Kidney epithelial cell (primary cell): ENCODE measurements at regions not wholly inside any gene's neighbourhood (a gene's known extent, or its start where the extent isn't known, plus 50 kb on each side); places are given as distances from the start of the nearest gene placed in this dataset.
"Not testable (repeated sequence)": the region's sequence is repeated elsewhere in the genome, so short reads cannot be mapped to it uniquely, and the experiment has no call there.

Experiments used
- DNase-seq: peaks from one replicate; pipeline ENCODE4 v3.0.0-alpha.2; 2010; ENCODE audit warnings: low read depth
- H3K27me3 ChIP-seq: 2 replicates; pipeline ENCODE4 v1.6.0; 2011; ENCODE audit warnings: low read length; ENCODE audit not compliant: control insufficient read depth, insufficient read depth
- H3K36me3 ChIP-seq: 2 replicates; pipeline ENCODE4 v1.5.1; 2011; ENCODE audit warnings: low read length; ENCODE audit not compliant: control insufficient read depth, insufficient read depth
- H3K4me3 ChIP-seq: 2 replicates; pipeline ENCODE4 v1.5.1; 2011; ENCODE audit warnings: low read depth, mild to moderate bottlenecking, control low read depth, low read length
- CTCF ChIP-seq: IDR thresholded peaks from 2 replicates; pipeline ENCODE4 v1.5.1; 2011; ENCODE audit warnings: mild to moderate bottlenecking, moderate library complexity, low read length, control low read depth, inconsistent platforms; ENCODE audit not compliant: insufficient read depth, poor library complexity, severe bottlenecking

- no peak overlapping the region for H3K4me3 ChIP-seq
- no peaks in the 10 kb centered on the region for H3K36me3 ChIP-seq
- no peaks in the 10 kb centered on the region for H3K27me3 ChIP-seq
- TF ChIP-seq CTCF, result peak; percentile 58
- DNase-seq, result no peak
Measured at GRCh38 chrX:140141444-140142029, 176.2 kb upstream of the CXorf66 start.

- not testable (repeated sequence) for H3K4me3 ChIP-seq, H3K27me3 ChIP-seq, DNase-seq, H3K36me3 ChIP-seq
Measured at GRCh38 chrX:140138492-140138891, 173.2 kb upstream of the CXorf66 start.

GRCh38 chrX:140138065-140138464 is 172.7 kb upstream of the CXorf66 start:
- not testable (repeated sequence) for H3K36me3 ChIP-seq, H3K27me3 ChIP-seq, H3K4me3 ChIP-seq, DNase-seq

DNA sequence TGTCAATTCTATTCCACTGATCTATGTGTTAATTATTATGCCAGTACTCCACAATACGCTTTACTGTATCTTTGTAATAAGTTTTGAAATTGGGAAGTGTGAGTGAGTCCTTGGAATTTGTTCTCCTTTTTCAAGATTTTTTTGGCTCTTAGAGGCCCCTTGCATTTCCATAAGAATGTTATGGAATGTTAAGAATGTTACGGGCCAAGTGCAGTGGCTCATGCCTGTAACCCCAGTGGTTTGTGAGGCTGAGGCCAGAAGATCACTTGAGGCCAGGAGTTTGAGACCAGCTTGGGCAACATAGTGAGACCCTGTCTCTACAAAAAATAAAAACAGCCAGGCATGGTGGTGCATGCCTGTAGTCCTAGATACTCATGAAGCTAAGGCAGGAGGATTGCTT is 167.6 kb upstream of the CXorf66 start:
- Histone ChIP-seq H3K27me3 (no peaks in the 10 kb centered on the region), H3K36me3 (no peaks in the 10 kb centered on the region), H3K4me3 (no peak overlapping the region)
- TF ChIP-seq CTCF, result no peak
- DNase-seq, result no peak

- no peak for DNase-seq
- Histone ChIP-seq H3K4me3 (no peak overlapping the region), H3K27me3 (no peaks in the 10 kb centered on the region), H3K36me3 (no peaks in the 10 kb centered on the region)
- TF ChIP-seq CTCF, result peak; percentile 34
Measured at GRCh38 chrX:140123446-140123845, 158.1 kb upstream of the CXorf66 start.

DNA sequence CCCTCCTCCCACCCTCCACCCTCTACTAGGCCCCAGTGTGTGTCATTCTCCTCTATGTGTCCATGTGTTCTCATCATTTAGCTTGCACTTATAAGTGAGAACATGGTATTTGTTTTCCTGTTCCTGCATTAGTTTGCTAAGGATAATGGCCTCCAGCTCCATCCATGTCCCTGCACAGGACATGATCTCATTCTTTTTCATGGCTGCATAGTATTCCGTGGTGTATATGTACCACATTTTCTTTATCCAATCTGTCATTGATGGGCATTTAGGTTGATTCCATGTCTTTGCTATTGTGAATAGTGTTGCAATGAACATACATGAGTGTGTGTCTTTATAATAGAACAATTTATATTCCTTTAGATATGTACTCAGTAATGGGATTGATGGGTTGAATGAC is 148.7 kb upstream of the CXorf66 start:
- H3K4me3 ChIP-seq, H3K27me3 ChIP-seq, DNase-seq, H3K36me3 ChIP-seq: not testable (repeated sequence)

GRCh38 chrX:140110081-140110650 is 144.8 kb upstream of the CXorf66 start:
- H3K4me3 ChIP-seq, result no peak overlapping the region
- TF ChIP-seq CTCF, result no peak
- DNase-seq, result no peak
- H3K36me3 ChIP-seq, result no peaks in the 10 kb centered on the region
- no peaks in the 10 kb centered on the region for H3K27me3 ChIP-seq
